Superior temporal gyrus (tissue), 1 donor: ENCODE measurements at regions not wholly inside any gene's neighbourhood (a gene's known extent, or its start where the extent isn't known, plus 50 kb on each side); places are given as distances from the start of the nearest gene placed in this dataset.

Experiments used
- DNase-seq: peaks from one replicate; pipeline ENCODE4 v3.0.0-alpha.2; 2016; ENCODE audit errors: extremely low spot score

DNA sequence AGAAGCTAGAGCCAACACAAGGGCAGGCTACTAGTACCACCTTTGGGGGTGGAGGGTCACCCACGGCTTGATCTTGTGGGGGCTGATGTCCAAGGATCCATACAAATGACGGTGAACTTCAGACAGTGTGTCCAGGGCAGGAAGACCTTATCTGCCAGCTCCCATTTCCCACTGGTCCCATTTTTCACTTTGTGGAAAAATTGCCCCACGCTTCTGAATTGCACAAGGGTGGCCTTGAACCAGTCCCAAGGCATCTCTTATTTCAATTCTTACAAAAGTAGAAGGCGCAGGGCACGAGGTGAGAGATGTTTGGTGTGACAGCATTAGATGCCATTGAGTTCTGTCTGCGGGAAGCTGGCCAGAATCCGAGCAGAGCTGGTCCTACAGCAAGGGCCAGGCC lies 252.7 kb upstream of the CELF2 start:
- no peak for DNase-seq

DNA sequence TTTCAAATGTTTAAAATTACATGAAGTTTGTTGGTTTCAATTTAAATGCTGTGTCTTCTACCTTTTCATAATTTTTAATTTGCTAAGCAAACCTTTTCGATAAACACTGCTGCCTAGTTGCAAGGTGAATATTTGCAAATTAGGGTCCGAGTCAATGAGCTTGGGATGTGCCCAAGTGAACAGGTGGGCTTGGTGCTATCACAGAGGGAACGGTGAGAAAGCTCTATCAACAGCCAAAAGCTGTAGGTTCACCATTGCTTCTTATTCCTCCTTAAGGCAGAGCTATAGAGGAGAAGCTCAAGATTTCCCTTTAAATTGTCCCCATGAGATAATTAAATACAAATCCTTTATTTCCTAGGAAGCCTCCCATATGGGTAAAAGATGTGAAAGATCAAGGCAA lies 245.3 kb upstream of the CELF2 start:
- DNase-seq, result no peak

DNA sequence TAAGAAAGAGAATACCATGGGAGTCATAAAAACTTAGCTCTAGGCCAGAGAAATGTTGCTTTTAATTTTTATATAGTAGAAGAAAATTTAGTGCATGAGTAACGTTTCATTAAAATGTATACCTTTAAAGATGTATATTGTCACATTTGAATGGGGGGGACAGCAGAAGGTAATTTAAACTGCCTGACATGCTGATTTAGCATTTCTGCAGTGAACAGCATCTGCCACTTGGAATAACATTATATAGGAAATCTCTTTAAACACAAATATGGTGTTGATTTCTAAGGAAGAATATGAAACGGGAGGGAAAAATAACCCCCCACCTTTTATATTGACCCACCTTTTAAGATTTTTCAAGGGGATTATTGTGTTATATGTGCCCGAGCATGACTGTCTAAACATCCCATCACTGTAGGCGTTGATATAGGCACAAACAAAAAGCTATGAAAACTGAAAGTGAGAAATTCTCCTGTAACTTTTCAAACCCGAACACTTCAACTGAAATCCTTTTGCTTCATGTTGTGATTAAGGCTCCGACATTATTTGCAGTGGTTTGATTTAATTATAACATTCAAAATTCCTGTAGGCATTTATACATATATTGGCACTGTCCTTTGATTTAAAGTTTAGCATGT lies 244.7 kb upstream of the CELF2 start:
- peak; percentile 11 for DNase-seq

DNA sequence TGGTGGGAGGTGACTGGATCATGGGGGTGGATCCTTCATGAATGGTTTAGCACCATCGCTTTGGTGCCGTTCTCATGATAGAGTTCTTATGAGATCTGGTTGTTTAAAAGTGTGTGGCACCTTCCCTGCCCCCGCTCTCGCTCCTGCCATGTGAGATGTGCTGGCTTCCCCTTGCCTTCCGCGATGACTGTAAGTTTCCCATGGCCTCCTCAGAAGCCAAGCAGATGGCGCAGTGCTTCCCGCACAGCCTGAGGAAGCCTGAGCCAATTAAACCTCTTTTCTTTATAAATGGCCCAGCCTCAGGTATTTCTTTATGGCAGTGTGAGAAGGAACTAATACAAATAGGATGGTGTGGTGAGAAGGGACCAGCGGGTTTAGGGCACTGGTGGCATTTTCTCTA lies 243.3 kb upstream of the CELF2 start:
- peak; percentile 8 for DNase-seq

DNA sequence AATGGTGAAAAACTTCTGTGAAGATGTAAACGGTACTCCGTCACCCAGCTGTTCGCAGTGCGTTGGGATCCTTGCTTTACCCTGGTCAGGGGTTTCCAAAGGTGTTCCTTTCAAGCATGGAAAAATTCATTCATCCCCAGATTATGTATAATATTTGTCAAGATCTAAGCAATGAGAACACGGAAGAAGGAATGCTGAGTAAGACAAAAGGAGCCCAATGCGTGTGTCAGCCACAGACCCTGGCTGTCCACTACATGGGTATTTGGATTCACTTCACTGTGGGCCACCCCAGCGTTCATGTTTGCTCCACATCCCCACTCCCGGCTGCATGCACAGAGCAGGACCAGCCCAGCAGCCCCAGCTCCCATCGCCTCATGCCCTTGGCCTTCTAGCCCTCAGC lies 241.3 kb upstream of the CELF2 start:
- DNase-seq, result no peak

DNA sequence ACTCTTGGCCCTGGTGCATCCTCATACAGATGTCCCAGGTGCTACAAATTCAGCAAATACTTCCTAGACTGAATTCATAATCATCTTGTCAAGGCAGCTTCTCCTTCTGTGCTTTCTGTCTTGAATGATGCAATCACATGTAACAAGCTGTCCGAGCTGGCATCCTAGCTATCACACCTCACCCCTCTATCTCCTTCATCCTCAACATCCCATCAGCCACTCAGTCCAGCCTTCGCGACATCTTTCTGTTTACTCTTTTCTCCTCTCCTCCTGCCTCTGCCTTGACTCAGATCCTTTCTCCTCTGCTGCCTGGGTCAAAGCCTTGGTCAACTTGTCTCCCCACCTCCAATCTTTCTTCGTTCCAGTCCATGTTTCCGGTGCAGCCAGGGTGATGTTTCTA lies 240.4 kb upstream of the CELF2 start:
- DNase-seq, result no peak

DNA sequence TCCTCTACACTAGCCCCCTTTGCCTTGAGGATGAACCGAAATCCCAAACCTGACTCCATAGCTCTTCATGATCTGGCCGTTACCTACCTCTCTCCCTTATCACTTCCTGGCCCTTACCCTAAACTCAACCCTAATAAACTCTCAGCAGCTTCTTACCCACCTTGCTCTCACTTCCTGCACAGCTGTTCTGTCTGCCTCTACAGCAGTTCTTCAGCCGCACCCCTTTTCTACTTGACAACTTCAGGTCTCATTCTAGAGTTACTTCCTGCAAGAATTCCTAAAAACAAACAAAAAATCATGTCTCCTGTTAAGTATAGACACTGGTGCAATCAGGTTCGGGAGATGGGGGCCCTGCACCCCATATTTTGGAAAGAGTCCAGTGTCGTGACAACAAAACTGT lies 239.9 kb upstream of the CELF2 start:
- DNase-seq, result no peak

DNA sequence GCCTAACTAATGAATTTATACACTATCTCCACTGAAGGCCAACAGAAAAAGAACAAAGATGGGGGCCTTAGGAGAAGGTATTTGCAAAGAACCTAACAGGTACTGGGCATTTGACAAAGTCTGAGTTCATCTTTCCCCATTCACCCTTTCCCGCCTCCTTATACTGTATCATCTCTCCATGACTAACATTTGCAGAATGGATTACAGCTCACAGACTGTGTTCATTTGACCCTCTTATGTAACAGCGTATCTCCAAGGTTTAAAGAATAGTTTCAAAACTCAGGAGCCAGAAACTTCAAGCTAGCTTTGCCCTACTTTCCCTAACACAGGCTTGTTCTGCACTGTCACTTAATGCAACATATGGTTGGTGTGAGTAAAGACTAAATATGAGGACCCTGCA lies 238.7 kb upstream of the CELF2 start:
- DNase-seq, result no peak

DNA sequence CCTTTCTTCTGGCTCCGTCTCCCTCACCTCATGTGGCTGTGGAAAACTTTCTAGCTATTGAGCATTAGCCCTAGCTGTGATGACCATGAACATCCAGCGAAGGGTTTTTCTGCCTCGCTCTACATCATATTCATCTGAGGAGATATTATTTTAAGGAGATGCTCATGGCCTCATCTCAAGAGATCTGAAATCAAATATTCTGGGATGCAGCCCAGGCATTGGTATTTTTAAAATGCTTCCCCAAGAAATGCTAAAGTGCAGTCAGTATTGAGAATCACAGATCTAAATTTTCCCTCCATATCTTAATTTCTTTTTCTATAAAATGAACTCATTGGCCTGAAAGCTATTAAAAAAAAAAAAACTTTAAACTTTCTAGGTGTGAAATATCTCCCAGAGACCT lies 238.2 kb upstream of the CELF2 start:
- no peak for DNase-seq

DNA sequence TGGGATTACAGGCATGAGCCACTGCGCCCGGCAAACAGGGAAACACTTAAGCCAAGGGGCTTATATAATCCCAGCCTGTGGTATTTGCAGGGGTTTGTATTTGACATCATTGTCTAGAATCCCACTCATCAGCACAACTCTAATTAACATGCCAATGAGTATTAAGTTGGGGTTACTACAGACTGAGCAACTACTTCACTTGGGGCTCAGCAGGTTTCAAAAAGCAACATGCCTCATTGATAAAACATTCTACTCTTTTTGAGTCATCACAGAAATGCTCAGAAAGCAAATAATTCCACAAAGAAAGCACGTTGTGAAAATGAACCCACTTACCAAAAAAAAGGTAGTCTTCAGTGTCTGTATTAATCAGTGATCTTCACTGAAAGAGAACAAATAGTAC lies 236.9 kb upstream of the CELF2 start:
- no peak for DNase-seq

DNA sequence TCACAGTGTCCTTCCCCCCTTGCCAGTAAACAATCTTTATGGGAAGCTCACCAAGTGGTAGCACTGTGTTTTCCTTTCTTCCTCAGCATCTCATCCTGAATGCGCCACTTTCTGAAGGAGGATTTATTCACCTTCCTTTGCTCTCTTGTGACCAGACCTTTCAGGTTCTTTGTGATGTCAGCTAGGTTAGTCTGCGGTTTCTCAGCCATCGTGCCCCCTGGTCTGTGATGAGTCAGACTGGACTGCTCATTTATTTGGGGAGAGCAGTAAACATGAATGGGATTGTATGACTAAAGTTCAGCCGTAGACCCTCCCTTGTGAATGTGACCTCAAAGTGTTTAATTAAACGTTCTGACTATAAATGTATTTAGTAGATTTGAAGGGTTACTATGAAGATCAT lies 235.1 kb upstream of the CELF2 start:
- DNase-seq, result no peak

DNA sequence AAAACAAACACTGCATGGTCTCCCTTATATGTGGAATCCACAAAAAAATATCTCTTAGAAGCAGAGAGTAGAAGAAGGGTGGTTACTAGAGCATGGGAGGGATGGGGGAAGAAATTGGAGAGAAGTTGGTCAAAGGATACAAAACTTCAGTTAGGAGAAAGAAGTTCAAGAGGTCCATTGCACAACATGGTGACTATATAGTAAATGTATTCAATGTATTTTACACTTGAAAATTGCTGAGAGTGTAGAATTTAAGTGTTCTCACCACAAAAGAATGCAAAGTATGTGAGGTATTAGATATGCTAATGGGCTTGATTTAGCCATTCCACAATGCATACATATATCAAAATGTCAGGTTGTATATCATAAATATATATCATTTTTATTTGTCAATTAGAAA lies 232.0 kb upstream of the CELF2 start:
- DNase-seq, result no peak

DNA sequence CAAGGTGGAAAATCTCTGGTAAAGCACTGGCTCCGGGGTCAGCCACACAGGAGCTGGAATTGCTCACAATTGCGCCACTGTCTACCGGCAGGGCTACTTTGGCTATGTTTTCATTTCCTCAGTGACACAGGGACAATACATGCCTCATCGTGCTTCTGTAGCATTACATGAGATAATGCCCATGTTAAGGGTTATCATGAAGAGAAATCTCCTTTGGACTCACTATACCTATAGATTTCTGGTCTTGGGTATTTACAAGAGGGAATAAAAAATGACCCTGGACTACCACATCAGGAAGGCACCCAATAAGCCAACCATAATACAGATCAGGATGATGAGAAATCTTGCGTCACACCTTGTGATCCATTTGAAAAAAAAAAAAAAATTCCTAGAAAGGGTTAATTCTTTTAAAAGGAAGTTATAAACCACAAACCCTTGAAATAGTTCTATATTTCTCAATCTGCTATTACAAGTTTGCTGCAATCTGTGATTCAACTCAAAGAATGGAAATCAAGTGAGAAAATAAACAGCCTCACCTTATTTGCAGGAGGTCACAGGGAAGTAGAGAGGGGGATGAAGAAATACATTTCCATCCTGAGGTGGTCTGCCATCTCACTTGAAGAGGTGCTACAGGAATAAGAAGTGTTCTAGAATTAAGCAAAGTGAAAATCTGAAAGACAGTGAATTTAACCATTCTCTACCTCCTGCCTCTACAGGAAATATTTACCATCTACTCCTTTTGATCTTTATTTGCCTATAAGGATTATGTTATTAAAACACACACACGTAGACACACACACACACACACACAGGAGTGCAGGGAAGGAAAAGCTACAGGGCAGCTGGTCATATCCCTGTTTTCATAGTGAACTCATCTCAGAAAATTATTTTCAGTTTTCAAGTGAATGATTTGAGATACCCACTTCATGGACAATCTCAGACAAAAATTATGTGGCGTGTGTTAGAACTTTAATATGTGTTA lies 231.3 kb upstream of the CELF2 start:
- no peak for DNase-seq

DNA sequence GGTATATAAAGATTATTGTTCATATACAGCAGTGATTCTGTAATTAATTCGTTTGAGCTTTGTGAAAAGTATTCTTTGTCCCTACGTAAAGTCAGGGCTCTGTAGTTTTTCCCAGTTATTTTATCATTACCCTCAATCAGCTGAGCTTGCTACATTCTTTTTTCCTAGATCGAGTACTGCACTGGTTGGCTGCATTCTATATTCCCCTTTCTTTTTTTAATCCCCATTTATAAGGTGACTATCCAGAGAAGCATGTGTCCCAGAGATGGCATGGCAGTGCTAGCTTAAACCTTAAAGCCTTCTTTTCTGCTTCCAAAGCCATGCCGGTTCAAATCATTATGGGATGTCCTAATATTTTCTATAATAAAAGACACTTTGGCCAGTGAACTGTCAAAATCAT lies 230.1 kb upstream of the CELF2 start:
- no peak for DNase-seq

DNA sequence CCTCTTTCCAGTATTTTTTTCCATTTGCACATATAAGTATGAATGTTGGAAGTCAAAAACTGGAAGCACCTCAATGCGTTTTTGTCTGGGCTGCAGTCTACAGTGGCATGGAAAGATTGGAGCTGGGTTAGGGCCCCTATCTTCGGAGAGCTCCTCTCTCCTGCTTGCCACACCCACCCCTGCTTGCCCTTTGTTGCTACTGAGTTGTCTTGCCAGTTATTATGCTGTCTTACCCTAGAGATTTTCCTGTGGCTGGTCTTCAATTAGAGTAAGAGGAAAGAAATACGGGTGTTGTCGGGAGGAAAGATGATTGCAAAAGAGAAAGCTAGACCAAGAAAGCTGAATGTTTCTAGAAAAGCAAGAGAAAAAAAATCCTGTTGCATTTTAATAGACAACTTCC lies 228.9 kb upstream of the CELF2 start:
- no peak for DNase-seq

DNA sequence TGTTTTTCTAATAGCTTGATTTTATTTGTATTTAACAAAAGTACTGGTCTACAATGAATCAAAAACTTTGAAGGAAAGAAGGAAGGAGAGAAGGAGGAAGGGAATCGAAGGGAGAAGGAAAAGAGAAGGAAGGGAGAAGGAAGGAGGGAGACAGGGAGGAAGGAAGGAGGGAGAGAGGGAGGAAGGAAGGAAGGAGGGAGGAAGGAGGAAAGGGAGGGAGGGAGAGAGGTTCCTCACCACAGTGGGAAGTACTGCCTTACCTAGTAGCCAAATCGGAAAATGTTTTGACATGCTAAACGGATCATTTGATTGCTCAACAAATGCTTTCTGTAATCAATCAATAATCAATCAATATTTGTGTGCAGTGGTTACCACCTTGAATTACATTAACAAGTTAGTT lies 225.8 kb upstream of the CELF2 start:
- DNase-seq, result no peak

DNA sequence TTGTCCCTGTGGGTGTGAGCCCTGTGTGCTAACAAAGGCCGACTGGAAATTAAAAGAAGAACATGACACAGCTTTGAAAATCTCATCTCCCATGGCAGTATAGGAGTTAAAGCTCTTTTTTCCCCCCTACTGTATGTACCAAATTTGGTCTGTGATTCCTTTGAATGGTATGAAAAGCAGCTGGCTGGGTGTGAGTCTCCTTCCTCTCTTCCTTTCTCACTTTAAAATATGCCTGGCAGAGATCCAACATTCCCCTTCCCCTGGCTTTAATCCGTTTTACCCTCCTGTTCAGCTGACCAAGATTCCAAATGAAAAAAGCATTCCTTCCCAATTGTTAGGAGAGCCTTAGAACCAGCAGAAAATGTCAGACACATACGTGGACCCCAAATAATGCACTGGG lies 225.0 kb upstream of the CELF2 start:
- no peak for DNase-seq

DNA sequence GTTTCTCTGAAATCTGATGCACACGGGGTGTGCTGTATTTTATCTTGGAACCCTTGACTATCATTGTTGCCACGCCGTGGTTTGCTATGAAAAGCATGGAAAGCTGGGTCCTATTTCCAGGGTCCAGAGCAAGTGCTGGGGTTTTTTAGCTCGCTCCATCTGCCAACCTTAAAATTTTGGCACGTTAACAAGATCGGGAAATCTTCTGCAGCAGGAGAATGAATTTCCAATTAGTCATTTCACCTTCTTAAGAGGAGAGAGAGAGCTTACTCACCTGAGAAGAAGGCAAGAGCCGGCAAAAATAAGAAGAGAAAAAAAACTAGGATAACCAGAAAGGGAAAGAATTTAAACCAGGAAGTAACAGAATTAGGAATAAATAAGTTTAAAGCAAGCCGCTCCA lies 223.6 kb upstream of the CELF2 start:
- DNase-seq, result no peak

DNA sequence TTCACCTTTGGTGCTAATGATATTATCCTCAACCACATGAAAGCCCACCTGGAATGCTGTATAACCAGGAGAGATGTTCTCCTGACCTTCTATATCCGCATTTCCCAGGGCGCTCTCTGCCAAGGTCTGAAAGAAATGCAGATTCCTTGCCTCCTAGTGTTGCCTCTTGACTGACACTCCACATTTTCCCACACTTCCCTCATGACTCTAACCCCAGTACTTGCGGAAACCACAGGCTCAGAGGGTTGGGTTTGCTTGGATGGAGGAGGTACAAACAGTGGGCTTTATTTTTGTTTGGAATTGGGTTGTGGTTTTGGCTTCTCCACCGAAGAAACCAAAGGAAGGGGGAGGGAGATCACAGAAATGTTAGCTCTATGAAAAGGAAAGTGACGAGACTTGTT lies 222.9 kb upstream of the CELF2 start:
- no peak for DNase-seq

DNA sequence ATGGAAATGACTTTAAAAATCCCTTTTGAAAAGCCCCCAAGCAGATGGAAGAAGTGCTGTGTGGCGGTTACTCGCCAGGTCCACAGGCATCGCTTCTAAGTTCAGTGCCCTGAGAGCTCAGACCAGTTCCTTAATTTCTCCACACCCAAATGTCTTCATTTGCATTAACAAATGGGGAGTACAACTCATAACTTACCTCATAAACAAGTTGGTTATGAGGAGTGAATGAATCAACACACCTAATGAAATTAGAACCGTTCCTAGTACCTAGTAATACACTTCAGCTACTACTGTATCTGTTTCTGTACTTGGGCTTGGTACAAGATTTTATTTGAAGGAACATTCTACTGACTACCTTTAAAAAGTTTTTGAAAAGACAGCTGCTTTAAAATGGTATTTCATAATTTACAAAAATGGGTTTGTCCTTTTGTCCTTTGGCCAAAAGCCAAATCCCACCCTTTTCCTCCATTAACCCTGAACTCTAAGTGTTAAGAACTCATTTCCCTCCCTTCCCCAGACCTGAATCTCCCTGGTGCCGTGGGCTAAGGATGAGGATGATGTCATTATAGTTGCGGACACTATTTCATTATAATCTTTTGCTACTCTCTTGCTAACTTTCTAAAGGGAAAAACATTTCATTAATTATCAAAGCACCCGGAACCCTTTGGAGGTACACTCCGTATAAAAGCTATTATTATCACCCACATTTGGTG lies 221.5 kb upstream of the CELF2 start:
- DNase-seq, result no peak

DNA sequence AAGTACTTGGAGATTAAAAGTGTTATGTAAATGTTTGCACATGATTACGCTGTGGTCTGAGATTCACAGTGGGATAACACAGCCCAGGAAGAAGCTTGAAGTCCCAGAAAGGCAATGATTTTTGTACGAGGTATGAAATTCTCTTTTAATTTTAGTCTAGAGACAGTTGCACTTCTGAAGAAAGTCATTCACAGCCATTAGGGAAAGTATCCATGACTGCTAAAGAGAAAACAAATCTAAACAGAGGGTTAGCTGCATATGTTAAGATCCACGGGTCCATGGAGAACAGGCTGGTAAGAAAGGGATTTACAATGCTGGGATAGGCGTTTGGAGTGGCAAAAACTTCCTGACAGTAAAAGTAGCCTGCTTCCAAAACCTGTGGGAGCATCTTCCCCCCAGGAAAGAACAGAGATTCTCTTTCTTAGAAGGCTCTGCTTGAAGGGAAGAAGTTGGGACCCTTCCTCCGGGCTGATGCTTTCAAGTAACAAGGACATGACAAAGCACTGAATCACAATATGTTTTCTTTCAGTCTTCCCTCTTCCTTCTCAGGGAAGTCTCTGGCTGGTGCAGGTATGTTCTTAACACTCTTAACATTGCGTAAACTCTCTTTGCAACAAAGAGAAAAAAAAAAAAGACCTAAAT lies 220.8 kb upstream of the CELF2 start:
- peak; percentile 58 for DNase-seq

DNA sequence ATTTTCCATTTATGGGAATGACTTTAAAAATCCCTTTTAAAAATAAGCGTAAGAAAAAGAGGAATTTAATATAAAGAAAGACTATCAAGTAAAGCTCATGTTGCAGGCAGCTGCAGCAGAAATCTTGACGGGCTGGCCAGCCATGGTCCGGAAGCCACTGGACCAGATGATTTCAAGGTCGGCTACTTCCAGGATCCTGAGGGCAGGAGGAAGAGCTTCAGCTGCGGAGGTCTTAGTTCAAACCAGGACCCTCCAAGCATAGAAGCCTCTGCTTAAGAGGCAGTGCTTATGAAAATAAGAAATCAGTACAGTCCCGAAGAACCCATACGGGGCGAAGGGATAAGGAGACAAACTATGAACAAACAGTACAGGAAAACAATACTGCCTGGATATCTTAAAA lies 220.2 kb upstream of the CELF2 start:
- no peak for DNase-seq
